HG03460 (cell line): ENCODE measurements at regions not wholly inside any gene's neighbourhood (a gene's known extent, or its start where the extent isn't known, plus 50 kb on each side); places are given as distances from the start of the nearest gene placed in this dataset.

Experiments
- ATAC-seq: cut with Tn5 transposase; IDR thresholded peaks from one replicate; pipeline ENCODE4 v1.9.1; 2021; ENCODE audit not compliant: unreplicated experiment

- no peak for ATAC-seq
Measured at GRCh38 chr22:48960980-48961660, 866.6 kb downstream of the BRD1 start.

DNA sequence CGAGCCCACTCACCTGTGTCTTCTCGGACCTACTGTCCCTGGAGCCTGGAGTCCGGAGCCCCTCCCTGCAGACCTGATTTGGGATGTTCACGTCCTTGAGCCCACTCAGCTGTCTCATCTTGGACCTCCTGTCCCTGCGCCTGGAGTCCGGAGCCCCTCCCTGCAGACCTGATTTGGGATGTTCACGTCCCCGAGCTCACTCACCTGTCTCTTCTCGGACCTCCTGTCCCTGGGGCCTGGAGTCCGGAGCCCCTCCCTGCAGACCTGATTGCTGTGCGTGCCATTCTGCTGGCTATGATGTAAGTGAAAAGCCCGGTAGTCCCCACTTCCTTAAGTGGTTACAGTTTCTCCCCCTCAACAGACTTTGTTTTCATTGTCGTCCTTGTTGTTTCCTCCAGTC, 867.1 kb downstream of the BRD1 start:
- ATAC-seq: no peak

DNA sequence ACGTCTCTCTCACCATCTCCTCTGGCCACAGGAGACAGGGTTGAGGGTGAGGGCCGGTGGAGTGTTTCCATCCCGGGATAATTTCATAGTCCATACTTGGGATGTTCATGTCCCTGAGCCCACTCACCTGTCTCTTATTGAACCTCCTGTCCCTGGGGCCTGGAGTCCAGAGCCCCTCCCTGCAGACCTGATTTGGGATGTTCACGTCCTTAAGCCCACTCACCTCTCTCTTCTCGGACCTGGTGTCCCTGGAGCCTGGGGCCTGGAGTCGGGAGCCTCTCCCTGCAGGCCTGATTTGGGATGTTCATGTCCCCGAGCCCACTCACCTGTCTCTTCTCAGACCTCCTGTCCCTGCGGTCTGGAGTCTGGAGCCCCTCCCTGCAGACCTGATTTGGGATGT, 868.2 kb downstream of the BRD1 start:
- no peak for ATAC-seq

GRCh38 chr22:48957987-48958321, 869.7 kb downstream of the BRD1 start:
- no peak for ATAC-seq

GRCh38 chr22:48957311-48957986, 870.2 kb downstream of the BRD1 start:
- no peak for ATAC-seq

- no peak for ATAC-seq
Measured at GRCh38 chr22:48955351-48956311, 872.0 kb downstream of the BRD1 start.

- no peak for ATAC-seq
Measured at GRCh38 chr22:48954781-48955311, 872.8 kb downstream of the BRD1 start.

DNA sequence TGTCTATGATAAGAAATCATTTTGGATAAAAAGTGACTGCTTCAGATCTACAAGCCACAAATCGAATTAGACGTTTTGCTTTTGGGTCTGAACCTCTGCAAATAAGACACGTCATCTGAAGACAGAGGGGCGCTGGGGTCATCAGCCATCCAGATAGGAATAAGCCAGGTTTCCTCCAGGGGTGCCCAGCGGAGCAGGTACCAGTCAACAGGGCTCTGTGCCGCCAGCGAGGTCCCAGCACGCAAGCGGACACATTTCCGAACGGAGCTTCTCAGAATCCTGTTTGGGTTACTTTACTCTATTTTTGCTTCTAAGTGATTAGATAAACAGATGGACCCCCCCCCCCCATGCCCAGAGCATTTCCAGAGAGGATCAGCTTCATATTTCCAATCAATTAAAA, 873.8 kb downstream of the BRD1 start:
- ATAC-seq: no peak

DNA sequence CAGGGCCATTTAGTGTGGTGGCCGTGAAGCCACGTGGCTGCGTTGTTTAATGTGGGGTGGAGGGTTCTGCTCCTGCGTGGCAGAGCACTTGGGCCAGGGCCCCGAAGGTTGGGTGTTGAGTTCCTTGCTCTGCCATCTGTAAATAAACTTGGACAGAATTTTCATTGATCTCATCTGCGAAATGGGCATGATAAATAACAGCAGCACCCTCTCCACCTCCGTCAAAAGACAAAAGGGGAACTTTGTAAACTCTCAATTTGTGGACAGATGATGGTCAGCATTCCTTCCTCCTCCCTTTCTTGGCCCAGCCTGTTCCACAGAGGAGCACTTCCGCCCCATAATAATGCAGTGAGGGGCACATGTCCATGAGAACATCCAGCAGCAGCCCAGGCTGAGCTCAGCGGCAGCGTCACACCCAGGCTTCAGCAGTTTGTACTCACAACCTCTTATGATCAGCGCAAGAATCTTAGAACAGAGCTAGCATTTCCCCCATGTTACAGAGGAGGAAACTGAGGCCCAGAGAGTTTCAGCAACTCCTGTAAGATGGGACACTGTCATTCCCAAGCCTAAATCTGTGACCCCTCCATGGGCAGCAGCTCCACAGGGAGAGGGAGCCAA, 874.5 kb downstream of the BRD1 start:
- ATAC-seq: no peak

- ATAC-seq: no peak
Measured at GRCh38 chr22:48952256-48953102, 875.2 kb downstream of the BRD1 start.

DNA sequence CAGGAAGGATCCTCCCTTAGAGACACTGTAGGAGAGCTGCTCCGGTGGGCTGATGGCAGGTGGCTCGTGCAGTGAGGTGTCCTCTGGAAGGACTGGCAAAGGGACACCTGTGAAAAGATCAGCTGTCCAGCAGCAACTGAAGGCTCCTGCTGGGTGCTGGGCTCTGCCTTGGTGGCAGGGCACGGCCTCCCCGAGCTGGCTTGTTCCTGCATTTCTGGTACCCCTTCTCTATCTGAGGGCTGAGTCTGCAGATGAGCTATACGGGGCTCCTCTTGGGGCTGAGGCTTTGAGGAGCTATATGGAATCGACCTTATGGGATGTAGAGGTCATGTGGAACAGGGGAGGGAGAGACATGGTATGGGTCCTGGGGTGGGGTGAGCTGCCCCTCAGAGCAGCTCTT, 875.8 kb downstream of the BRD1 start:
- ATAC-seq: no peak

- ATAC-seq: no peak
Measured at GRCh38 chr22:48950151-48950915, 877.3 kb downstream of the BRD1 start.

DNA sequence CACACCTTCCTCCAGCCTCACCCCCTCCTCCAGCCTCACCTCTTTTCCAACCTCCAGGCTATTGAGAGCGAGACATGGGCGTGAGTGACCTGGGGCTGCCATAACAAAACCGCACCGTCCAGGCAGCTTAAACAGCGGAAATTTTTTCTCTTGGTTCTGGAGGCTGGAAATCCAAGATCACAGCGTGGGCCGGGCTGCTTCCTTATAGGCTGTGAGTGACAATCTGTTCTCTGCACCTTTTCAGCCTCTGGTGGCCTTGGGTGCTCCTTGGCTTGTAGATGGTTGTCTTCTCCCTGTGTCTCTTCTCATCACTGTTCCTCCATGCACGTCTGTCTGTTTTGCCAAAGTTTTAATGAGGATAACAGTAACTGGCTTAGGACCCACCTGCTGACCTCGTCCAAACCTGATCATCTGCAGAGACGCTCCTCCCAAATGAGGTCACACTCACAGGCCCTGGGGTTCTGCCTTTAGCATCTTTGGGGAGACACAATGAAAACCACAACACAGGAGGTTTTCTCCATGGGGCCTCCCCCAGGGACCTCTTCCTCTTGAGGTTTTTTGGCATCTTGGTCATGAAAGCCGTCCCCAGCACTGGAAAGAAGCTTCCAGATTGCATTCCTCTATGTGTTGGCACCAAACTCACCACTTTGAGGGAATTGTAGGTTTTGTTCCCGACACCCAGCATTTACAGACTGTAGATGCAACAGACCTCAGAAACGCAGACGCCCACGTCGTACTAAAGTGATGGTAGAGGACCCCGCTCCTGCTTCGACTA, 878.1 kb downstream of the BRD1 start:
- no peak for ATAC-seq

GRCh38 chr22:48948575-48949170, 879.0 kb downstream of the BRD1 start:
- no peak for ATAC-seq

DNA sequence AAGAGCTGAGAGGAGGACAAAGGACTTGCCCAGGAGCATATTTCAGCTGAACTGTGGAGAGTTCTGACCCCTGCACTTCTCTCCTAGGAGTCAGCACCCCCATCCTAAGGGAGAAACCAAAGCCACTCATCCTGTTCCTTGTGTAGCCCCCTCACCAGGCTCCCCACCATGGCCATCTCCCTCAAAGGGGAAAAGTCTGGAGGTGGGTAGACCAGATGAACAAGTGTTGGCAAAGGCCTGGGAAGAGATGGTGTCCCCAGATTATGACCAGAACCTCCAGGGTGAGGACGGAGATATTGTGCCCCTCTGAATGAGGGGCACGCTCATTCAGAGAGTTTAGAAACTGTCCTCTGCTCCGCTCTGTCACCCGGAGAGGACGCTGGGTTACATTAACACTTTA, 880.0 kb downstream of the BRD1 start:
- ATAC-seq: no peak

- no peak for ATAC-seq
Measured at GRCh38 chr22:48945621-48946458, 881.8 kb downstream of the BRD1 start.
